Left forelimb (tissue), 1 donor: ENCODE measurements at regions not wholly inside any gene's neighbourhood (a gene's known extent, or its start where the extent isn't known, plus 50 kb on each side); places are given as distances from the start of the nearest gene placed in this dataset.
"Not testable (repeated sequence)": the region's sequence is repeated elsewhere in the genome, so short reads cannot be mapped to it uniquely, and the experiment has no call there.

ENCODE experiments used
- DNase-seq: peaks from one replicate; pipeline ENCODE4 v3.0.0-alpha.2; 2018; ENCODE audit warnings: low spot score

- no peak for DNase-seq
Measured at GRCh38 chr18:39449566-39449965, 1884.0 kb upstream of the CELF4 start.

- DNase-seq = no peak
Measured at GRCh38 chr18:39448942-39449341, 1883.3 kb upstream of the CELF4 start.

- not testable (repeated sequence) for DNase-seq
Measured at GRCh38 chr18:39444957-39445356, 1879.4 kb upstream of the CELF4 start.

GRCh38 chr18:39441648-39442047 lies 1876.0 kb upstream of the CELF4 start:
- DNase-seq = no peak

- no peak for DNase-seq
Measured at GRCh38 chr18:39435996-39436395, 1870.4 kb upstream of the CELF4 start.

- no peak for DNase-seq
Measured at GRCh38 chr18:39435209-39435608, 1869.6 kb upstream of the CELF4 start.

GRCh38 chr18:39434223-39434920 lies 1868.8 kb upstream of the CELF4 start:
- DNase-seq = no peak

- no peak for DNase-seq
Measured at GRCh38 chr18:39425172-39425850, 1859.7 kb upstream of the CELF4 start.

- DNase-seq = no peak
Measured at GRCh38 chr18:39424261-39424660, 1858.7 kb upstream of the CELF4 start.

- DNase-seq = no peak
Measured at GRCh38 chr18:39421276-39421675, 1855.7 kb upstream of the CELF4 start.

- DNase-seq = no peak
Measured at GRCh38 chr18:39419315-39419714, 1853.7 kb upstream of the CELF4 start.

GRCh38 chr18:39415471-39415870 lies 1849.9 kb upstream of the CELF4 start:
- no peak for DNase-seq

- DNase-seq = no peak
Measured at GRCh38 chr18:39414009-39414700, 1848.6 kb upstream of the CELF4 start.

- DNase-seq = no peak
Measured at GRCh38 chr18:39406941-39407340, 1841.3 kb upstream of the CELF4 start.

- no peak for DNase-seq
Measured at GRCh38 chr18:39403121-39403520, 1837.5 kb upstream of the CELF4 start.

- DNase-seq = no peak
Measured at GRCh38 chr18:39399662-39400061, 1834.1 kb upstream of the CELF4 start.

GRCh38 chr18:39396168-39396567 lies 1830.6 kb upstream of the CELF4 start:
- no peak for DNase-seq

- no peak for DNase-seq
Measured at GRCh38 chr18:39389800-39390379, 1824.3 kb upstream of the CELF4 start.

- no peak for DNase-seq
Measured at GRCh38 chr18:39380866-39381265, 1815.3 kb upstream of the CELF4 start.

- no peak for DNase-seq
Measured at GRCh38 chr18:39380186-39380725, 1814.7 kb upstream of the CELF4 start.

GRCh38 chr18:39375066-39375465 lies 1809.5 kb upstream of the CELF4 start:
- DNase-seq = no peak

GRCh38 chr18:39371996-39372395 lies 1806.4 kb upstream of the CELF4 start:
- DNase-seq = no peak

GRCh38 chr18:39366656-39367055 lies 1801.1 kb upstream of the CELF4 start:
- DNase-seq = no peak
